CD4-positive, alpha-beta memory T cell (primary cell): ENCODE measurements at regions not wholly inside any gene's neighbourhood (a gene's known extent, or its start where the extent isn't known, plus 50 kb on each side); places are given as distances from the start of the nearest gene placed in this dataset.

ENCODE experiments used
- CTCF ChIA-PET: fragments of 350-600 bp; sonication (Branson Sonifier 250); formaldehyde crosslinking; loops from one replicate; lab custom pipeline; 2021; ENCODE audit warnings: inconsistent platforms; ENCODE audit not compliant: partially characterized antibody; lab: Charles Lee
- POLR2A ChIA-PET: fragments of 350-600 bp; sonication (Branson Sonifier 250); formaldehyde crosslinking; loops from one replicate; lab custom pipeline; 2021; ENCODE audit not compliant: partially characterized antibody; lab: Charles Lee
- DNase-seq, 5 donors: peaks; one replicate each; pipeline versions ENCODE4 v3.0.0 to v3.0.0-alpha.2; 2020 to 2022; ENCODE audit warnings: mixed read lengths in 1 of 5
- H3K27ac ChIP-seq: one replicate; pipeline ENCODE4 v1.7.0; 2013; ENCODE audit warnings: low read depth, low read length
- H3K27me3 ChIP-seq: 2 replicates; pipeline ENCODE4 v1.7.0; 2013; ENCODE audit warnings: mild to moderate bottlenecking, low read length, moderate library complexity; ENCODE audit not compliant: insufficient read depth
- H3K36me3 ChIP-seq: 2 replicates; pipeline ENCODE4 v1.7.0; 2013; ENCODE audit warnings: mild to moderate bottlenecking, low read length, moderate library complexity; ENCODE audit not compliant: insufficient read depth
- H3K4me1 ChIP-seq: 2 replicates; pipeline ENCODE4 v1.7.0; 2013; ENCODE audit warnings: mild to moderate bottlenecking, low read length, moderate library complexity; ENCODE audit not compliant: insufficient read depth
- H3K4me3 ChIP-seq, 2 donors: one replicate each; pipeline ENCODE4 v1.7.0; 2013; ENCODE audit warnings: low read length in 2 of 2, mild to moderate bottlenecking in 1 of 2
- H3K9me3 ChIP-seq, 2 donors: one replicate each; pipeline ENCODE4 v1.7.0; 2013; ENCODE audit warnings: low read length in 2 of 2, control low read depth in 1 of 2; ENCODE audit not compliant: control insufficient read depth in 1 of 2
- H3K27ac Mint-ChIP-seq, 7 donors: one replicate each; pipeline ENCODE4 v1.8.0; 2020 to 2021; ENCODE audit warnings: mixed read lengths in 7 of 7, mild to moderate bottlenecking in 6 of 7, inconsistent platforms in 3 of 7, moderate library complexity in 3 of 7
- H3K27me3 Mint-ChIP-seq, 2 donors: one replicate each; pipeline ENCODE4 v1.8.0; 2020 to 2021; ENCODE audit warnings: mixed read lengths in 2 of 2
- H3K36me3 Mint-ChIP-seq, 2 donors: one replicate each; pipeline ENCODE4 v1.8.0; 2020 to 2021; ENCODE audit warnings: mixed read lengths in 2 of 2, inconsistent platforms in 1 of 2, mild to moderate bottlenecking in 1 of 2
- H3K4me1 Mint-ChIP-seq, 4 donors: one replicate each; pipeline ENCODE4 v1.8.0; 2020 to 2021; ENCODE audit warnings: mixed read lengths in 4 of 4, mild to moderate bottlenecking in 1 of 4
- H3K4me3 Mint-ChIP-seq, 8 donors: one replicate each; pipeline ENCODE4 v1.8.0; 2020 to 2021; ENCODE audit warnings: mixed read lengths in 8 of 8, mild to moderate bottlenecking in 7 of 8, moderate library complexity in 6 of 8, inconsistent platforms in 3 of 8
- H3K9me3 Mint-ChIP-seq, 8 donors: one replicate each; pipeline ENCODE4 v1.8.0; 2020 to 2021; ENCODE audit warnings: mixed read lengths in 8 of 8, mild to moderate bottlenecking in 5 of 8, inconsistent platforms in 3 of 8, moderate library complexity in 1 of 8
- intact Hi-C: fragments of 100-400 bp; cut with micrococcal nuclease; formaldehyde crosslinking; loops from one replicate; pipeline ENCODE4 v1.15.1; 2023

DNA sequence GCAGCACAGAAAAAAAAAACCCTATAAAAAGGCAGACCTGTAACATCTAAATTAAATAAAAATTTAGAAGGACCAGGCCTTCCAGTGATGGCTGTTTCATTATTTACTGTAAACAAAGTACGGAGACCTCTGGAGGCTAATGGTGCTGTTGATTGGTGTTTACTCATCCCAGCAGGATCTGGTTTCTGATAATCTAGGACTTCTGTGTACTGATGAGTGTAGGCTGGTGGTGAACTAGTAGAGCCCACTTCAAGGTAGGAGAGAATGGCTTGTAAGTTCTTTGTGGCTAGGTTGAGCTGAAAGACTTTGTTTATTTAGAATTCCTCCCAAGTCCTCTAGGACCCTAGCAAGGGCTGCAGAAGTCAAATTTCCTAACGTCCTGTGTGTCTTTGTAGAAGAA, 398.1 kb upstream of the PITX2 start:
- Mint-ChIP-seq H3K27me3 (no peaks in the 10 kb centered on the region), H3K4me3 (no peak overlapping the region), H3K27ac (no peak overlapping the region), H3K9me3 (peaks cover 0 to 8% (median 2%) of the 10 kb centered on the region in 8 donors), H3K4me1 (no peaks in the 10 kb centered on the region), H3K36me3 (no peaks in the 10 kb centered on the region)
- H3K27me3 ChIP-seq: no peaks in the 10 kb centered on the region
- no peak for DNase-seq
- intact Hi-C loops: no loop called here
- H3K36me3 ChIP-seq: no peaks in the 10 kb centered on the region
- ChIA-PET CTCF (no interaction called here), POLR2A (no interaction called here)
- H3K4me3 ChIP-seq: no peak overlapping the region
- H3K27ac ChIP-seq: no peak overlapping the region
- H3K9me3 ChIP-seq: no peaks in the 10 kb centered on the region
- H3K4me1 ChIP-seq: no peaks in the 10 kb centered on the region

DNA sequence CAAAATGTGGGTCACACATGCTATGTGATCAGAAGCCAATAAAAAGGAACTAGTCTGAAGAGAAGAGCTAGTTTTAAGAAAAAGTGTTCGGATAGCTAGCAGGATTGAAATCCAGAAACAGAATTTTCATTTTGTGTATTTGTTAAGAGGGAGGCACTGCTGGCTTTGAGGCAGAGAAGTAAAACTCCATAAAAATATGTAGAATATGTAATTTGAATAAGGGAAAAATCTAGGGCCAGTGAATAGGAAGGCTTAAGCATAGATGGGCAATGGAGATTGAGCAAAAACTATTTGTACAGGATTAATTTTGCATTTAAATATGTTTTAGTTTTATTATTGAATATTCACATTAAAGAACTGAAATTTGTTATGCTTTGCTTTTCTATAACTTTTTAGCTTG, 399.9 kb upstream of the PITX2 start:
- no peaks in the 10 kb centered on the region for H3K36me3 Mint-ChIP-seq
- no peaks in the 10 kb centered on the region for H3K36me3 ChIP-seq
- no peaks in the 10 kb centered on the region for H3K4me1 Mint-ChIP-seq

DNA sequence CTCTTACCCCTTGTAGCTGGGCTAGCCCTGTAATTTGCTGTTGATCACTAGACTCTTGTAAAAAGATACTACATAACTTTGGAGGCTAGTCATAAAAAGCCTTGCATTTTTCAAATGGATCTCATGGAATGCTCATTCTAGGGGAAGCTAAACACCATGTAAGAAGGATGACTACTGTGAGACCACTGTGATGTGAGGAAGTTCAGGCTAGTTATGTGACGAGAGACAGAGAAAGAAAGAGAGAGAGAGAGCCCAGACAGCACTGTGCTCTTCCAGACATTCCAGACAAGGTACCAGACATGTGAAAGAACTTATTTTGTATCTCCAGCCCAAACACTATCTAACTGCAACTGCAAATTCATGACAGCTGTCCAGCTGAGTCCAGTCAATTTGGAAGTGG, 404.6 kb upstream of the PITX2 start:
- no peak overlapping the region for H3K27ac ChIP-seq
- no peaks in the 10 kb centered on the region for H3K9me3 ChIP-seq
- ChIA-PET POLR2A (no interaction called here), CTCF (no interaction called here)
- Mint-ChIP-seq H3K27ac (no peak overlapping the region), H3K27me3 (no peaks in the 10 kb centered on the region), H3K36me3 (no peaks in the 10 kb centered on the region), H3K4me1 (no peaks in the 10 kb centered on the region), H3K4me3 (no peak overlapping the region), H3K9me3 (peaks cover 0 to 6% (median 0%) of the 10 kb centered on the region in 8 donors)
- no peaks in the 10 kb centered on the region for H3K36me3 ChIP-seq
- no peaks in the 10 kb centered on the region for H3K4me1 ChIP-seq
- no peaks in the 10 kb centered on the region for H3K27me3 ChIP-seq
- no peak overlapping the region for H3K4me3 ChIP-seq
- DNase-seq: no peak
- intact Hi-C loops: no loop called here

More for the DNA sequence above, 399.9 kb upstream of the PITX2 start:
- no peak overlapping the region for H3K4me3 Mint-ChIP-seq
- no peaks in the 10 kb centered on the region for H3K9me3 ChIP-seq
- no peak for DNase-seq
- no peak overlapping the region for H3K27ac Mint-ChIP-seq
- no peaks in the 10 kb centered on the region for H3K4me1 ChIP-seq
- H3K4me3 ChIP-seq: no peak overlapping the region
- no peak overlapping the region for H3K27ac ChIP-seq
- intact Hi-C loops: no loop called here
- H3K9me3 Mint-ChIP-seq: peaks cover 0 to 7% (median 2%) of the 10 kb centered on the region in 8 donors
- ChIA-PET POLR2A (no interaction called here), CTCF (no interaction called here)
- H3K27me3 Mint-ChIP-seq: no peaks in the 10 kb centered on the region
- H3K27me3 ChIP-seq: no peaks in the 10 kb centered on the region

DNA sequence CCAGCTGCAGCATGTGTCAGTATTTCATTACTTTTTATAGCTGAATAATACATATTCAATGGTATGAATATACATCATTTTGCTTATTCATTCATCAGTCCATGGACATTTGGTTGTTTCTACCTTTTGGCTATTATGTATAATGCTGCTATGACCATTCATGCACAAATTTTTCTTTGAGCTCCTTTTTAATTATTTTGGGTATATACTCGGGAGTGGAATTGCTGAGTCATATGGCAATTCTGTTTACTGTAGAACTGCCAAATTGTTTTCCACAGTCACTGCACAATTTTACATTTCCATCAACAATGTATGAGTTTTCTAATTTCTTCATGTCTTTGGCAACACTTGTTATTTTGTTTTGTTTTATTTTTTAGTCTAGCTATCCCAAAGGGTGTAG, 405.9 kb upstream of the PITX2 start:
- Mint-ChIP-seq H3K4me3 (no peak overlapping the region), H3K27me3 (no peaks in the 10 kb centered on the region), H3K9me3 (peaks cover 0 to 6% (median 0%) of the 10 kb centered on the region in 8 donors), H3K36me3 (no peaks in the 10 kb centered on the region), H3K4me1 (no peaks in the 10 kb centered on the region), H3K27ac (no peak overlapping the region)
- ChIA-PET CTCF (no interaction called here), POLR2A (no interaction called here)
- intact Hi-C loops: no loop called here
- no peak for DNase-seq
- Histone ChIP-seq H3K4me3 (no peak overlapping the region), H3K27me3 (no peaks in the 10 kb centered on the region), H3K9me3 (no peaks in the 10 kb centered on the region), H3K4me1 (no peaks in the 10 kb centered on the region), H3K27ac (no peak overlapping the region), H3K36me3 (no peaks in the 10 kb centered on the region)

DNA sequence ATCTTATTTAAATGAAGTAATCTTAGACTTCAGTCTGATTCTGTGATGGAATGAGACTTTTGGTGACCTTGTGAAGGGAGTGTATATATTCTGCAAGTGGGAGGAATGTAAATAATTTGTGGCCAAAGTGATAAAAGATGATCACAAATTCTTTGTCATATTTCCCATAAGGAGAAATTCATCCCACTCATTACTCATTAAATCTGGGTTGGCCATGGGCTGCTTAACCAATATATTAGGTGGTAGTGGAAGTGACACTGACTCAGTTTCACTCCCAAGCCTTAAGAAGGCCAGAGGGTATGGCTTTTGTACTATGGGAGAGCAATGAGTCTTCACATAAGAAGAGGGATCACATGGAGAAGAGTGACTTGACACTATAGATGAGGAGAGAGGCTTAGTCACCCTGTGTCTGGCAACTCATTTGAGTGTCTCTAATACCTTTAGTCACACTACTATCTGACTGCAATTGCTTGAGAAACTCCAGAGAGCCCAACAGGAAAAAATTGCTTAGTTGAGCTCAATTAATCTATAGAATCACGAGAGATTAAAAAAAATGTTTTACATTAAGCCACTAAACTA, 408.2 kb upstream of the PITX2 start:
- Mint-ChIP-seq H3K27ac (no peak overlapping the region), H3K4me3 (no peak overlapping the region), H3K27me3 (no peaks in the 10 kb centered on the region), H3K9me3 (peaks cover 0 to 5% (median 0%) of the 10 kb centered on the region in 8 donors), H3K4me1 (no peaks in the 10 kb centered on the region), H3K36me3 (no peaks in the 10 kb centered on the region)
- Histone ChIP-seq H3K4me3 (no peak overlapping the region), H3K36me3 (no peaks in the 10 kb centered on the region), H3K27ac (no peak overlapping the region), H3K27me3 (no peaks in the 10 kb centered on the region), H3K9me3 (no peaks in the 10 kb centered on the region), H3K4me1 (no peaks in the 10 kb centered on the region)
- CTCF ChIA-PET: no interaction called here
- POLR2A ChIA-PET: no interaction called here
- intact Hi-C loops: no loop called here
- DNase-seq: no peak

DNA sequence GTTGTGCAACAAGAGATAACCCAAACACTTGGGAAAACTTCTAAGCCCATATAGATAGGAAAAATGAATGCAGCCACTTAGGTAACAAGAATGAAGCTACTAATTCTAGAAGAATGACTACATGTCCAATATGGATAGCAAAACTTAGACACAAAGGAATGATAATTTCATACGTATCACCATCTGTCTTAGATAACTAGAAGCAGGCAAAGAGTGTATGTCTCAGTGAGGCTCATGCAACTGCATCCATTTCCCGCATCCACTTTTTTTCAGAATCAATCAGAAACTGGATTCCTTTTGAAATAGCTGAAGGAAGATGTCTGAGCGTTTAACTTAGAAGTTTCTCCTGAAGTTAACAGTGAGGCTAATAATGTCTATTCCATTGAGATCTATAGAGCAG, 408.7 kb upstream of the PITX2 start:
- Mint-ChIP-seq H3K4me1 (no peaks in the 10 kb centered on the region), H3K27ac (no peak overlapping the region), H3K27me3 (no peaks in the 10 kb centered on the region), H3K4me3 (no peak overlapping the region), H3K9me3 (peaks cover 0 to 5% (median 0%) of the 10 kb centered on the region in 8 donors), H3K36me3 (no peaks in the 10 kb centered on the region)
- intact Hi-C loops: no loop called here
- H3K4me3 ChIP-seq: no peak overlapping the region
- ChIA-PET CTCF (no interaction called here), POLR2A (no interaction called here)
- H3K27me3 ChIP-seq: no peaks in the 10 kb centered on the region
- no peak for DNase-seq
- H3K36me3 ChIP-seq: no peaks in the 10 kb centered on the region
- no peaks in the 10 kb centered on the region for H3K4me1 ChIP-seq
- no peak overlapping the region for H3K27ac ChIP-seq
- H3K9me3 ChIP-seq: no peaks in the 10 kb centered on the region

DNA sequence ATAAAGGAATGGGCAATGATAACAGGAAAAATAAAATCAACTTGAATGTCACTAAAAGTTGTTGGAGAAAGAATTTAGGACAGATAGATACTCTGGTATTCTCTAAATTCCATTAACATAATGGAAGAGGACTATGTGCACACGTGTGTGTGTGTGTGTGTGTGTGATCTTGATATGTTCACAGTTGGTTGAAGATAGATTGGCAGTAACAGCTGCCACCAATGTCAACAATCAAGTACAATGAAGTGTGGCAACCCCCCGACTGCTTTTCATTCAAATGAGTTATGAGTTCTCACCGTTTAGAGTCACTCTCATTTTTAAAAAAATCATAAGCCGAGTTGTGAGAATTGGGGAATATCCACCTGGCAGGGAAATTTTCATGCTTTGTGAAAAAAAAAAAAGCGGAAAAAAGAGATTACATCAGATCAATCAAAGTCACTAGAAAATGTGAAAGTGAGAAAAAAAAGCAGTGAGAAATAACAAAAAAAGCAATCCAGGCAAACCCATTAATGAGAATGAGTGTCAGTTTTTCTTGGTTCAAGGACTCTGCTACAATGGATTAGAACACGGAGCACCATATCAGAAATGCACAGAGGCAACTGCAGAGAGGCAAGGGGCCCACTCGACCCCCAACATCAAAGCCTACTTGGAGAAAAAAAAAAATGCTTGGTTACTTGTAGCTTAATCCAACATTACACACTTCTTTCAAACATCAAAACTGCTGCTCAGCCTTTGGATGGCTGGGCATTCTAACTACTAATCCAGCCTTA, 414.9 kb upstream of the PITX2 start:
- H3K4me1 ChIP-seq: no peaks in the 10 kb centered on the region
- H3K4me1 Mint-ChIP-seq: no peaks in the 10 kb centered on the region
- ChIA-PET POLR2A (no interaction called here), CTCF (no interaction called here)
- no peak overlapping the region for H3K27ac Mint-ChIP-seq
- intact Hi-C loops: no loop called here
- H3K27me3 ChIP-seq: no peaks in the 10 kb centered on the region
- no peak overlapping the region for H3K4me3 ChIP-seq
- peaks cover 0 to 3% (median 2%) of the 10 kb centered on the region in 8 donors for H3K9me3 Mint-ChIP-seq
- DNase-seq: no peak
- H3K4me3 Mint-ChIP-seq: no peak overlapping the region
- no peaks in the 10 kb centered on the region for H3K27me3 Mint-ChIP-seq
- no peak overlapping the region for H3K27ac ChIP-seq
- no peaks in the 10 kb centered on the region for H3K9me3 ChIP-seq
- H3K36me3 ChIP-seq: no peaks in the 10 kb centered on the region
- H3K36me3 Mint-ChIP-seq: no peaks in the 10 kb centered on the region
